Mesenchymal stem cell (in vitro differentiated cells and primary cell): ENCODE measurements at regions not wholly inside any gene's neighbourhood (a gene's known extent, or its start where the extent isn't known, plus 50 kb on each side); places are given as distances from the start of the nearest gene placed in this dataset.

Experiments
- DNase-seq: peaks from one replicate; pipeline ENCODE4 v3.0.0-alpha.2; 2013
- H2AFZ ChIP-seq: one replicate; pipeline ENCODE4 v1.6.1; 2013; ENCODE audit warnings: low read depth, mild to moderate bottlenecking, control low read depth, inconsistent platforms, low read length, moderate library complexity
- H2AK5ac ChIP-seq: 2 replicates; pipeline ENCODE4 v1.6.1; 2013; ENCODE audit warnings: low read length, moderate library complexity, mild to moderate bottlenecking, inconsistent platforms; ENCODE audit not compliant: severe bottlenecking
- H2BK120ac ChIP-seq: one replicate; pipeline ENCODE4 v1.6.1; 2013; ENCODE audit warnings: low read depth, mild to moderate bottlenecking, inconsistent platforms, low read length, moderate library complexity
- H2BK12ac ChIP-seq, 2 experiments: one replicate each; pipeline ENCODE4 v1.6.1; 2013; ENCODE audit warnings: inconsistent platforms in 2 of 2, low read length in 2 of 2, mild to moderate bottlenecking in 2 of 2, moderate library complexity in 2 of 2, control low read depth in 1 of 2
- H2BK15ac ChIP-seq: one replicate; pipeline ENCODE4 v1.6.1; 2013; ENCODE audit warnings: mild to moderate bottlenecking, low read depth, inconsistent platforms; ENCODE audit not compliant: poor library complexity, severe bottlenecking
- H2BK5ac ChIP-seq: 2 replicates; pipeline ENCODE4 v1.6.1; 2013; ENCODE audit warnings: low read depth, mild to moderate bottlenecking, low read length, control low read depth, inconsistent platforms; ENCODE audit not compliant: poor library complexity, severe bottlenecking
- H3K14ac ChIP-seq, 2 experiments: one replicate each; pipeline ENCODE4 v1.6.1; 2013; ENCODE audit warnings: inconsistent platforms in 2 of 2, low read length in 2 of 2, control low read depth in 1 of 2, mild to moderate bottlenecking in 1 of 2, moderate library complexity in 1 of 2
- H3K18ac ChIP-seq, 2 experiments: one replicate each; pipeline ENCODE4 v1.6.1; 2013; ENCODE audit warnings: inconsistent platforms in 2 of 2, low read length in 2 of 2, control low read depth in 1 of 2, low read depth in 1 of 2, mild to moderate bottlenecking in 1 of 2
- H3K23ac ChIP-seq, 2 experiments: one replicate each; pipeline ENCODE4 v1.6.1; 2013; ENCODE audit warnings: inconsistent platforms in 2 of 2, low read length in 2 of 2, mild to moderate bottlenecking in 2 of 2, moderate library complexity in 2 of 2, control low read depth in 1 of 2
- H3K27ac ChIP-seq: 2 replicates; pipeline ENCODE4 v1.5.1; 2013; ENCODE audit warnings: mild to moderate bottlenecking, moderate library complexity, low read length, control low read depth, inconsistent platforms; ENCODE audit not compliant: poor library complexity, severe bottlenecking
- H3K27me3 ChIP-seq, 2 experiments: 2 replicates each; pipeline versions ENCODE4 v1.6.1 to v1.7.0; 2013; ENCODE audit warnings: low read length in 2 of 2, mild to moderate bottlenecking in 2 of 2, moderate library complexity in 2 of 2, control low read depth in 1 of 2, inconsistent platforms in 1 of 2; ENCODE audit not compliant: control insufficient read depth in 1 of 2, insufficient read depth in 1 of 2
- H3K36me3 ChIP-seq, 2 experiments: 2 replicates each; pipeline versions ENCODE4 v1.6.1 to v1.7.0; 2013; ENCODE audit warnings: low read length in 2 of 2, control low read depth in 1 of 2, inconsistent platforms in 1 of 2, low read depth in 1 of 2, mild to moderate bottlenecking in 1 of 2; ENCODE audit not compliant: insufficient read depth in 2 of 2, control insufficient read depth in 1 of 2
- H3K4ac ChIP-seq, 2 experiments: one replicate each; pipeline ENCODE4 v1.6.1; 2013; ENCODE audit warnings: inconsistent platforms in 2 of 2, low read length in 2 of 2, mild to moderate bottlenecking in 2 of 2, moderate library complexity in 2 of 2, control low read depth in 1 of 2, low read depth in 1 of 2
- H3K4me1 ChIP-seq: 2 replicates; pipeline ENCODE4 v1.6.1; 2013; ENCODE audit warnings: low read depth, low read length, control low read depth; ENCODE audit not compliant: control insufficient read depth, insufficient read depth
- H3K4me2 ChIP-seq: 2 replicates; pipeline ENCODE4 v1.6.1; 2013; ENCODE audit warnings: low read length, mild to moderate bottlenecking, inconsistent platforms; ENCODE audit not compliant: poor library complexity, severe bottlenecking
- H3K4me3 ChIP-seq, 2 experiments: 2 replicates each; pipeline versions ENCODE4 v1.5.1 to v1.7.0; 2013; ENCODE audit warnings: low read length in 2 of 2, mild to moderate bottlenecking in 2 of 2, control low read depth in 1 of 2, low read depth in 1 of 2; ENCODE audit not compliant: insufficient read depth in 1 of 2
- H3K79me1 ChIP-seq: replicated peaks from 2 replicates; pipeline ENCODE4 v1.6.1; 2013; ENCODE audit warnings: mild to moderate bottlenecking, control low read depth, low read length, inconsistent platforms; ENCODE audit not compliant: poor library complexity, severe bottlenecking
- H3K9ac ChIP-seq: 2 replicates; pipeline ENCODE4 v1.7.0; 2013; ENCODE audit warnings: mild to moderate bottlenecking, low read length, moderate library complexity
- H3K9me3 ChIP-seq: 2 replicates; pipeline ENCODE4 v1.7.0; 2013; ENCODE audit warnings: mild to moderate bottlenecking, low read length; ENCODE audit not compliant: control insufficient read depth
- H4K8ac ChIP-seq: one replicate; pipeline ENCODE4 v1.6.1; 2013; ENCODE audit warnings: inconsistent platforms, mild to moderate bottlenecking, low read length, moderate library complexity
- H4K91ac ChIP-seq: one replicate; pipeline ENCODE4 v1.6.1; 2013; ENCODE audit warnings: mild to moderate bottlenecking, low read length, inconsistent platforms
- WGBS: methylation state at CpG from one replicate; pipeline ENCODE4 v1.1.7; 2013; ENCODE audit warnings: mixed read lengths; 5-methylcytosine and 5-hydroxymethylcytosine counted together

DNA sequence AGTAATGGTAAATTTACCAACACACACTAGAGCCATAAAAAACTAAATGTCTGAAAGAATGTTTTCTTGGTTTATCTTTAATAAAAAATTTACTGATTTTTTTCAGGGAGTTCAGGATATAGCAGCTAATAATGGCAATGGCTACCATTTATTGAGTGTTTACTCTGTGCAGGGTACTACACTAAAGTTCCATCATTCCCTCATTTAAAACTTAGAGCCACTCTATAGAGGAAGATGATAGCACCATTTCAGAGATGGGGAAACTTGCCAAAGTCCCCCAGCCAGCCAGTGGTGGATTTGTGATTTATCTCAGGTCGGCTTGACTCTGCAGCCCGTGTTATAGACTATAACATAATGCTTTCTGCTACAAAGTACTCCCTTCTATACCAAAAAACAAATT, 86.6 kb downstream of the LSMEM1 start:
- Histone ChIP-seq H3K4me1 (no peaks in the 10 kb centered on the region), H2BK15ac (no peak overlapping the region), H2BK120ac (no peak overlapping the region), H3K18ac (no peak overlapping the region), H4K8ac (no peak overlapping the region), H3K9ac (no peak overlapping the region), H2AK5ac (no peak overlapping the region), H3K27ac (no peak overlapping the region), H3K36me3 (no peaks in the 10 kb centered on the region), H3K4me2 (no peak overlapping the region), H3K4ac (no peak overlapping the region), H2BK12ac (no peak overlapping the region), H4K91ac (no peak overlapping the region), H3K27me3 (no peaks in the 10 kb centered on the region), H3K79me1 (no peaks in the 10 kb centered on the region), H2AFZ (no peak overlapping the region), H2BK5ac (no peak overlapping the region), H3K4me3 (no peak overlapping the region), H3K9me3 (no peaks in the 10 kb centered on the region), H3K23ac (no peak overlapping the region), H3K14ac (no peak overlapping the region)
- WGBS, result 100% methylated on average over 2 of the region's 2 CpGs
- no peak for DNase-seq

DNA sequence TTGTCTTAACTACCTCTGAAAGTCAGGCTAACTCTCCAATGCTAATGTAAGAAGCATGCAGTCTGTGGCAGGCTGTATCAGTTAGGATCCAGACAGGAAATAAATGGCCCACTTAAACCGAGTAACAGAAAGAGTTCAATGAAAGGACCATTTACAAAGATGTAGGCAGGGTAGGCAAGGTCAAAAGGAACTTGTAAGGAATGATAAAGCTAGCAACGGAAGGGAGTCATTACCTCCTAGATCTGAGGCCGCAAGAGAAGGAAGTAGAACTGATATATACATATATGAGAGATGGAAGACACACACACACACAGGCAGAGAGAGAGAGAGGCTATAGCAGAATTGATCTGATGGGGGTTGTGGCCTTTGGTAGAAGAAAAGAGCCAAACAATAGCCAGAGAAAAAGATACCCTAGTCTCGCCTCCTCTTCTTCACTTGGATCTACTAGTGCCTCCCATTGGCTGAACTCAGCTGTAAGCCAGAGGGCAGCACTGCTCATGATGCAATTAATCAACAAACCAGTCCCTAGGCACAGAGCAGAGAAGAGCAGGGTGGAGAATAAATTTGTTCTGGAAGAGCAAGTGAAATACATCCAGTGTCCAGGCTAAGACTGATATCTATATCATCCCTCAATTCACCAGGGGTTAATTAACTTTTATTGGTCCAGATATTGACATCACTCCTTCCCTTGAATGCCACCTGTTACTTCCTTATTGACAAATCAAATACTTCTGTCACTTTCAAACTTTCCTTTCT, 91.2 kb downstream of the LSMEM1 start:
- 73% methylated on average over 2 of the region's 4 CpGs for WGBS
- H3K23ac ChIP-seq, result no peak overlapping the region
- no peaks in the 10 kb centered on the region for H3K79me1 ChIP-seq
- DNase-seq, result no peak
- H3K9me3 ChIP-seq, result no peaks in the 10 kb centered on the region
- H3K36me3 ChIP-seq, result no peaks in the 10 kb centered on the region
- no peak overlapping the region for H3K4me2 ChIP-seq
- no peak overlapping the region for H2AFZ ChIP-seq
- no peak overlapping the region for H3K14ac ChIP-seq
- no peak overlapping the region for H3K4me3 ChIP-seq
- H2BK15ac ChIP-seq, result no peak overlapping the region
- no peak overlapping the region for H2BK12ac ChIP-seq
- H3K4me1 ChIP-seq, result no peaks in the 10 kb centered on the region
- no peak overlapping the region for H4K8ac ChIP-seq
- no peak overlapping the region for H3K27ac ChIP-seq
- no peak overlapping the region for H3K4ac ChIP-seq
- H2BK120ac ChIP-seq, result no peak overlapping the region
- no peak overlapping the region for H2BK5ac ChIP-seq
- H3K18ac ChIP-seq, result no peak overlapping the region
- H4K91ac ChIP-seq, result no peak overlapping the region
- H2AK5ac ChIP-seq, result no peak overlapping the region
- H3K27me3 ChIP-seq, result no peaks in the 10 kb centered on the region
- H3K9ac ChIP-seq, result no peak overlapping the region

DNA sequence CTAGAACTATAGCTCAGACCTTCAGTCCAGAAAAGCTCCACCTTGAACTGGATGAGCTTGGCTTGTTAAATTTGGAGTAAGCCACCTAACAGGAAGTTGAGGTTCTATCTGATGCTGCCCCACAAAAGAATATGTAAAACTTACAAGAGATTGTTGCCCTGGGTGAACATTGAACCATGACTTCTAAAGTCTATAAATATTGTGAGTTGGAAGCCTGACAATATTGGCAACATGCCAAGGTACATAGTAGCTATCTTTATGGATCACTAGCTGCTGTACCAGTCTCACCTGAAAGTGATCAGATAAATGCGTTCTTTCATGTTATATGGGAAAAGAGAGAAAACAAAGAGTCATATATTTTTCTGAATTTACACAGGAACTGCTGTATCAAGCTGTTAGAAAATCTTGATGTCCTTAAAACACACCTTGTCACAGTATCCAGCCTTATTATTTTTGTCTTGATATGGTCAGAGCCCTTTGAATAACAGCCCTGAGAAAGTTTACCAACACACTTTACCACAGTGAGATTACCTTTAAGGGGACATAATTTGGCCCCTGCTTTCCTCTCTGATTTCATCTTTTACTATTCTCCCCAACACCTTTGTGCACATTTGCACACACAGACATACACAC, 92.0 kb downstream of the LSMEM1 start:
- H3K27ac ChIP-seq, result no peak overlapping the region
- no peak overlapping the region for H3K4me2 ChIP-seq
- H2BK12ac ChIP-seq, result no peak overlapping the region
- H3K27me3 ChIP-seq, result no peaks in the 10 kb centered on the region
- no peak overlapping the region for H2AFZ ChIP-seq
- no peak overlapping the region for H3K18ac ChIP-seq
- no peaks in the 10 kb centered on the region for H3K36me3 ChIP-seq
- H3K79me1 ChIP-seq, result no peaks in the 10 kb centered on the region
- DNase-seq, result no peak
- H4K8ac ChIP-seq, result no peak overlapping the region
- no peak overlapping the region for H2BK5ac ChIP-seq
- H3K14ac ChIP-seq, result no peak overlapping the region
- H3K4ac ChIP-seq, result no peak overlapping the region
- WGBS, result no CpG with 5 or more reads among the region's 1 CpG
- H2BK120ac ChIP-seq, result no peak overlapping the region
- no peak overlapping the region for H2AK5ac ChIP-seq
- H2BK15ac ChIP-seq, result no peak overlapping the region
- no peaks in the 10 kb centered on the region for H3K4me1 ChIP-seq
- no peak overlapping the region for H3K4me3 ChIP-seq
- H4K91ac ChIP-seq, result no peak overlapping the region
- H3K9ac ChIP-seq, result no peak overlapping the region
- no peak overlapping the region for H3K23ac ChIP-seq
- H3K9me3 ChIP-seq, result no peaks in the 10 kb centered on the region

DNA sequence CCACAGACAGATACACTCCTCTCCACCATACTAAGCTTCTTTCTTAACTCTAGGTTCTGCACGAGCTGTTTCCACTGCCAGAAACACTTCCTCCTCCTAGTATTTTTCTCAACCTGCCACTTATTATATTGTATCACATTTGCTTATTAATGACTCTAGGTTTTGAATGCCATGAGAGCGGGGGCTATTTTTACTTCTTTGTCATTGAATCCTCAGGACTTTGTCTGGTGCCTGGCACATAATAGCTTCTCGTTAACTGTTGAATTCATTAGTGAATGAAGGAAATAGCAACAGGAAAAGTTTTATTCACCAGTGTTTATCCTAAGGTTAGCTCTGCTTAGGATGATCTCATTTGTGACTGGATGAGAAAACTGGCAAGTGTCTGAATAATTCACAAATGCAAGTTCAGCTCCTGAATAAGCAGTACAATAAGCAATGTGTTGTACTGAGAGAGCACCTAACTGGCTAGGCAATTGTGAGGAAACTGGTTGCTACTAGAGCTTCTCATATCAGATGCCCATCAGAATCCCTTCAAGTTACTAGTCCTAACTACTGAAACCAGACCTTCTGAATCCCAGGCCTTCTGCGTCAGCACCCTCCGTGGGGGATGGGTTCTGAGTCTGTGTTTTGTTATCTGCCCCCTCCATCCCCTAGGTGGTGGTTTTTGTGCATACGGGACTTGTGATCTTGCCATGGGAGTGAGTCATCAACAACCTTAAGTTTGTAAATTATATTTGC, 92.7 kb downstream of the LSMEM1 start:
- H3K79me1 ChIP-seq, result no peaks in the 10 kb centered on the region
- no peak overlapping the region for H2BK5ac ChIP-seq
- no peak overlapping the region for H3K4ac ChIP-seq
- no peak overlapping the region for H2BK120ac ChIP-seq
- H3K27me3 ChIP-seq, result no peaks in the 10 kb centered on the region
- H2BK15ac ChIP-seq, result no peak overlapping the region
- no peak overlapping the region for H4K8ac ChIP-seq
- no peaks in the 10 kb centered on the region for H3K36me3 ChIP-seq
- 85% methylated on average over 2 of the region's 6 CpGs for WGBS
- H3K4me2 ChIP-seq, result no peak overlapping the region
- H3K23ac ChIP-seq, result no peak overlapping the region
- no peak overlapping the region for H4K91ac ChIP-seq
- H3K27ac ChIP-seq, result no peak overlapping the region
- H2AFZ ChIP-seq, result no peak overlapping the region
- no peak overlapping the region for H2BK12ac ChIP-seq
- H3K9me3 ChIP-seq, result no peaks in the 10 kb centered on the region
- H3K14ac ChIP-seq, result no peak overlapping the region
- no peak overlapping the region for H3K18ac ChIP-seq
- no peak for DNase-seq
- no peak overlapping the region for H3K4me3 ChIP-seq
- H3K9ac ChIP-seq, result no peak overlapping the region
- no peaks in the 10 kb centered on the region for H3K4me1 ChIP-seq
- H2AK5ac ChIP-seq, result no peak overlapping the region
